ENCODE measurements at regions not wholly inside any gene's neighbourhood (a gene's known extent, or its start where the extent isn't known, plus 50 kb on each side); places are given as distances from the start of the nearest gene placed in this dataset.
"Not testable (repeated sequence)": the region's sequence is repeated elsewhere in the genome, so short reads cannot be mapped to it uniquely, and the experiment has no call there.

GRCh38 chr7:12496901-12497674 lies 73.4 kb upstream of the SCIN start:
- H3K27me3 ChIP-seq (ENCODE audit: control insufficient read depth, insufficient read depth, low read length); POLR2A ChIA-PET; in situ Hi-C loops (cut with HindIII; ENCODE audit: low pct_unique_long_range_greater_than_20kb, low sequenced_read_pairs); H3K9me3 ChIP-seq (ENCODE audit: control insufficient read depth, insufficient read depth, low read depth, low read length); H3K36me3 ChIP-seq (ENCODE audit: control insufficient read depth, insufficient read depth, low read length); H3K4me1 ChIP-seq (ENCODE audit: control insufficient read depth, insufficient read depth, low read length); BruUV-seq (replicated peaks): not testable (repeated sequence)
- peak; percentile 43 for DNase-seq (ENCODE audit: low read depth, low spot score)
- CTCF ChIA-PET = interaction anchor here (0.6 to 1.0 kb wide), 4 partner anchors 39 to 1123 kb away, joined by 3 to 9 read pairs (median 3); no protein-coding TSS in a partner anchor
- peak overlapping the region; percentile 81 for H3K27ac ChIP-seq (ENCODE audit: low read length)
- peak; percentile 87 for ATAC-seq
- H3K4me3 ChIP-seq (ENCODE audit: low read depth in 2 of 2, low read length in 2 of 2) = peak overlapping the region; percentile 61 to 72
- TF ChIP-seq, protein P1, sequence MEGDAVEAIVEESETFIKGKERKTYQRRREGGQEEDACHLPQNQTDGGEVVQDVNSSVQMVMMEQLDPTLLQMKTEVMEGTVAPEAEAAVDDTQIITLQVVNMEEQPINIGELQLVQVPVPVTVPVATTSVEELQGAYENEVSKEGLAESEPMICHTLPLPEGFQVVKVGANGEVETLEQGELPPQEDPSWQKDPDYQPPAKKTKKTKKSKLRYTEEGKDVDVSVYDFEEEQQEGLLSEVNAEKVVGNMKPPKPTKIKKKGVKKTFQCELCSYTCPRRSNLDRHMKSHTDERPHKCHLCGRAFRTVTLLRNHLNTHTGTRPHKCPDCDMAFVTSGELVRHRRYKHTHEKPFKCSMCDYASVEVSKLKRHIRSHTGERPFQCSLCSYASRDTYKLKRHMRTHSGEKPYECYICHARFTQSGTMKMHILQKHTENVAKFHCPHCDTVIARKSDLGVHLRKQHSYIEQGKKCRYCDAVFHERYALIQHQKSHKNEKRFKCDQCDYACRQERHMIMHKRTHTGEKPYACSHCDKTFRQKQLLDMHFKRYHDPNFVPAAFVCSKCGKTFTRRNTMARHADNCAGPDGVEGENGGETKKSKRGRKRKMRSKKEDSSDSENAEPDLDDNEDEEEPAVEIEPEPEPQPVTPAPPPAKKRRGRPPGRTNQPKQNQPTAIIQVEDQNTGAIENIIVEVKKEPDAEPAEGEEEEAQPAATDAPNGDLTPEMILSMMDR (IDR thresholded peaks at IDR 0.05) = peak; percentile 59; the same call in 1 of the 2 replicates
- intact Hi-C loops (cut with micrococcal nuclease; ENCODE audit: unreplicated experiment) = loop anchor here (10.0 kb wide), 1 partner anchor 62 kb away; no protein-coding TSS in a partner anchor

DNA sequence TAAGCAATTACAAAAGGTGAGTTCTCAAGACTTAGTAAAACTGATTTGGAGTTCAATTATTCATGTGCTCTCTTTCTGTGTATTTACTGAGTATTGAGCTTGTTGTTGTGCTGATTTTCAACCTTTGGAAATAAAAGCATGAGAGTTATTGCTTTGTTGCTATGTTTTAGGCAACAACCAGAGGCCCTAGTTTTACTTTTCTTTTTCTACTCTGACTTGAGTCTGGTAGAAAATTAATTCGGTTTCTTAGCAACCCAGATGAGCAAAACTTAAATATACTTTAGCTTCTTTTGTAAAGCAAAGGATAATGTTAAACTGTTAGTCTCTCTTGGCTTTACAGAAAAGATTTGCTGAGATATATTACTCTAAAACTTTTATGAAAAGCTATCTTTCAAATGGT lies 66.4 kb upstream of the SCIN start:
- Histone ChIP-seq H3K27ac (ENCODE audit: low read length) (no peak overlapping the region), H3K4me1 (ENCODE audit: control insufficient read depth, insufficient read depth, low read length) (no peaks in the 10 kb centered on the region), H3K27me3 (ENCODE audit: control insufficient read depth, insufficient read depth, low read length) (no peaks in the 10 kb centered on the region), H3K4me3 (ENCODE audit: low read depth in 2 of 2, low read length in 2 of 2) (no peak overlapping the region), H3K9me3 (ENCODE audit: control insufficient read depth, insufficient read depth, low read depth, low read length) (no peaks in the 10 kb centered on the region), H3K36me3 (ENCODE audit: control insufficient read depth, insufficient read depth, low read length) (no peaks in the 10 kb centered on the region)
- in situ Hi-C loops (cut with HindIII; ENCODE audit: low pct_unique_long_range_greater_than_20kb, low sequenced_read_pairs) = no loop called here
- ChIA-PET POLR2A (no interaction called here), CTCF (no interaction called here)
- ATAC-seq (no peak), DNase-seq (ENCODE audit: low read depth, low spot score) (no peak)
- intact Hi-C loops (cut with micrococcal nuclease; ENCODE audit: unreplicated experiment) = no loop called here
- TF ChIP-seq, protein P1 (IDR thresholded peaks at IDR 0.05) = no peak
- TF ChIP-seq SIN3A (IDR thresholded peaks at IDR 0.05; ENCODE audit: borderline replicate concordance, insufficient read depth, low read depth, low read length) = no peak
- no peak for TF ChIP-seq POLR2AphosphoS5 (IDR thresholded peaks at IDR 0.05; ENCODE audit: low read depth, low read length)
- no TSS peak for BruUV-seq (replicated peaks)

DNA sequence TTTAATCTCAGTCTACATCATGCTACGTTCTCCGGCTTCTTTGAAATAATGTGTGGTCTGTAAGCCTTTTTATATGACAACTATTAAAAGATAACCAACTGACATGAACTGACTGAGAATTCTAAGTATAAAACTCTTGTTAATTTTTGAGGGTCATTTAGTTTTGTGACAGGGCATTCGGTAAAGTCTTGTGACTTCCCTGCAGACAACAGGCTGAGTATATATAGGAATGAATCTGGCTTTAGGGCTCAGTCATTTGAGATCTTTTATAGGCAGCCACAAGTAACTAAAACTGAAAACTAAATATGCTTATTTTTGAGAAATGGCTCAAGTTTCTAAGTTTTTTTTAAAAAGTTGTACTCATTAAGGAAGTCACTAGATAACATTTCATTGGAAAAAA lies 62.5 kb upstream of the SCIN start:
- ChIA-PET CTCF (no interaction called here), POLR2A (no interaction called here)
- H3K4me3 ChIP-seq (ENCODE audit: low read depth in 2 of 2, low read length in 2 of 2) = no peak overlapping the region
- DNase-seq (ENCODE audit: low read depth, low spot score) = no peak
- H3K9me3 ChIP-seq (ENCODE audit: control insufficient read depth, insufficient read depth, low read depth, low read length) = no peaks in the 10 kb centered on the region
- ATAC-seq = no peak
- no peaks in the 10 kb centered on the region for H3K4me1 ChIP-seq (ENCODE audit: control insufficient read depth, insufficient read depth, low read length)
- no TSS peak for BruUV-seq (replicated peaks)
- no peaks in the 10 kb centered on the region for H3K36me3 ChIP-seq (ENCODE audit: control insufficient read depth, insufficient read depth, low read length)
- in situ Hi-C loops (cut with HindIII; ENCODE audit: low pct_unique_long_range_greater_than_20kb, low sequenced_read_pairs) (no loop called here), intact Hi-C loops (cut with micrococcal nuclease; ENCODE audit: unreplicated experiment) (no loop called here)
- no peaks in the 10 kb centered on the region for H3K27me3 ChIP-seq (ENCODE audit: control insufficient read depth, insufficient read depth, low read length)
- H3K27ac ChIP-seq (ENCODE audit: low read length) = no peak overlapping the region
- no peak for TF ChIP-seq TCF7L2 (IDR thresholded peaks at IDR 0.05; ENCODE audit: low read depth, low read length)
- TF ChIP-seq, protein P2, sequence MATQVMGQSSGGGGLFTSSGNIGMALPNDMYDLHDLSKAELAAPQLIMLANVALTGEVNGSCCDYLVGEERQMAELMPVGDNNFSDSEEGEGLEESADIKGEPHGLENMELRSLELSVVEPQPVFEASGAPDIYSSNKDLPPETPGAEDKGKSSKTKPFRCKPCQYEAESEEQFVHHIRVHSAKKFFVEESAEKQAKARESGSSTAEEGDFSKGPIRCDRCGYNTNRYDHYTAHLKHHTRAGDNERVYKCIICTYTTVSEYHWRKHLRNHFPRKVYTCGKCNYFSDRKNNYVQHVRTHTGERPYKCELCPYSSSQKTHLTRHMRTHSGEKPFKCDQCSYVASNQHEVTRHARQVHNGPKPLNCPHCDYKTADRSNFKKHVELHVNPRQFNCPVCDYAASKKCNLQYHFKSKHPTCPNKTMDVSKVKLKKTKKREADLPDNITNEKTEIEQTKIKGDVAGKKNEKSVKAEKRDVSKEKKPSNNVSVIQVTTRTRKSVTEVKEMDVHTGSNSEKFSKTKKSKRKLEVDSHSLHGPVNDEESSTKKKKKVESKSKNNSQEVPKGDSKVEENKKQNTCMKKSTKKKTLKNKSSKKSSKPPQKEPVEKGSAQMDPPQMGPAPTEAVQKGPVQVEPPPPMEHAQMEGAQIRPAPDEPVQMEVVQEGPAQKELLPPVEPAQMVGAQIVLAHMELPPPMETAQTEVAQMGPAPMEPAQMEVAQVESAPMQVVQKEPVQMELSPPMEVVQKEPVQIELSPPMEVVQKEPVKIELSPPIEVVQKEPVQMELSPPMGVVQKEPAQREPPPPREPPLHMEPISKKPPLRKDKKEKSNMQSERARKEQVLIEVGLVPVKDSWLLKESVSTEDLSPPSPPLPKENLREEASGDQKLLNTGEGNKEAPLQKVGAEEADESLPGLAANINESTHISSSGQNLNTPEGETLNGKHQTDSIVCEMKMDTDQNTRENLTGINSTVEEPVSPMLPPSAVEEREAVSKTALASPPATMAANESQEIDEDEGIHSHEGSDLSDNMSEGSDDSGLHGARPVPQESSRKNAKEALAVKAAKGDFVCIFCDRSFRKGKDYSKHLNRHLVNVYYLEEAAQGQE (IDR thresholded peaks at IDR 0.05; ENCODE audit: insufficient read depth in 1 of 2, low read depth in 2 of 2, low read length in 1 of 2) = no peak
- TF ChIP-seq, protein P1 (IDR thresholded peaks at IDR 0.05) = no peak
- TF ChIP-seq POLR2AphosphoS5 (IDR thresholded peaks at IDR 0.05; ENCODE audit: low read depth, low read length) = no peak
- no peak for TF ChIP-seq SIN3A (IDR thresholded peaks at IDR 0.05; ENCODE audit: borderline replicate concordance, insufficient read depth, low read depth, low read length)
